H1 (cell line): ENCODE measurements at regions not wholly inside any gene's neighbourhood (a gene's known extent, or its start where the extent isn't known, plus 50 kb on each side); places are given as distances from the start of the nearest gene placed in this dataset.

Experiments used
- CTCF ChIA-PET: fragments of 300-600 bp; sonication (Branson Sonifier 250); formaldehyde crosslinking; loops from one replicate; lab custom pipeline; 2021; ENCODE audit not compliant: partially characterized antibody; lab: Charles Lee
- POLR2A ChIA-PET: fragments of 300-600 bp; sonication (Branson Sonifier 250); formaldehyde crosslinking; loops from one replicate; lab custom pipeline; 2021; ENCODE audit warnings: inconsistent platforms; ENCODE audit not compliant: partially characterized antibody; lab: Charles Lee
- DNase-seq, 2 experiments: peaks; one replicate each; pipeline versions ENCODE4 v3.0.0 to v3.0.0-alpha.2; 2010 to 2022; ENCODE audit warnings: low spot score in 2 of 2, low read depth in 1 of 2, mixed read lengths in 1 of 2
- FAIRE-seq: peaks from 2 replicates; lab custom pipeline; 2011; peaks lifted over from hg19 to GRCh38; lab: Jason Lieb, UNC
- H2AFZ ChIP-seq: 2 replicates; pipeline ENCODE4 v1.8.1; 2012; ENCODE audit warnings: low read length, inconsistent platforms
- H2AK5ac ChIP-seq: 2 replicates; pipeline ENCODE4 v1.6.1; 2013; ENCODE audit warnings: low read depth, low read length
- H2BK120ac ChIP-seq: replicated peaks from 2 replicates; pipeline ENCODE3; 2013; ENCODE audit warnings: low read depth, low read length, inconsistent platforms
- H2BK12ac ChIP-seq: 2 replicates; pipeline ENCODE4 v1.6.1; 2013; ENCODE audit warnings: low read depth, low read length
- H2BK15ac ChIP-seq: 2 replicates; pipeline ENCODE4 v1.6.1; 2013; ENCODE audit warnings: low read length
- H2BK20ac ChIP-seq: 2 replicates; pipeline ENCODE4 v1.6.1; 2013; ENCODE audit warnings: low read length
- H2BK5ac ChIP-seq: 2 replicates; pipeline ENCODE4 v1.6.1; 2013; ENCODE audit warnings: low read depth, low read length
- H3K14ac ChIP-seq: 2 replicates; pipeline ENCODE4 v1.6.1; 2013; ENCODE audit warnings: inconsistent platforms; ENCODE audit not compliant: insufficient read length
- H3K18ac ChIP-seq: 2 replicates; pipeline ENCODE4 v1.6.1; 2013; ENCODE audit warnings: low read length; ENCODE audit errors: extremely low read depth
- H3K23ac ChIP-seq: 2 replicates; pipeline ENCODE4 v1.6.1; 2013; ENCODE audit warnings: inconsistent platforms; ENCODE audit not compliant: insufficient read length
- H3K23me2 ChIP-seq: 2 replicates; pipeline ENCODE4 v1.6.1; 2013; ENCODE audit warnings: low read depth, low read length
- H3K27ac ChIP-seq: 2 replicates; pipeline ENCODE4 v1.6.1; 2011; ENCODE audit warnings: low read depth, low read length, inconsistent platforms
- H3K27me3 ChIP-seq, 4 experiments: replicated peaks in 1 of 4; 1 replicate in 1 of 4; 2 replicates in 3 of 4; pipeline versions ENCODE4 v1.6.1 to v1.8.1; 2011 to 2013; ENCODE audit warnings: low read length in 3 of 4, mild to moderate bottlenecking in 3 of 4, inconsistent platforms in 2 of 4, mixed read lengths in 2 of 4, moderate library complexity in 1 of 4; ENCODE audit not compliant: control insufficient read depth in 3 of 4, insufficient read depth in 3 of 4; ENCODE audit errors: extremely low read depth in 1 of 4
- H3K36me3 ChIP-seq, 4 experiments: 2 replicates each; pipeline versions ENCODE4 v1.6.1 to v1.8.1; 2011 to 2013; ENCODE audit warnings: mild to moderate bottlenecking in 4 of 4, low read length in 3 of 4, moderate library complexity in 2 of 4, control low read depth in 1 of 4, inconsistent platforms in 1 of 4; ENCODE audit not compliant: insufficient read depth in 4 of 4, control insufficient read depth in 2 of 4
- H3K4ac ChIP-seq: replicated peaks from 2 replicates; pipeline ENCODE3; 2013; ENCODE audit warnings: low read length, low read depth, mixed read lengths, inconsistent platforms; ENCODE audit not compliant: insufficient read length
- H3K4me1 ChIP-seq, 4 experiments: replicated peaks in 1 of 4; 1 replicate in 1 of 4; 2 replicates in 3 of 4; pipeline versions ENCODE4 v1.6.1 to v1.8.1; 2011 to 2013; ENCODE audit warnings: low read length in 3 of 4, inconsistent platforms in 2 of 4, mixed read lengths in 1 of 4; ENCODE audit not compliant: insufficient read depth in 4 of 4, control insufficient read depth in 3 of 4
- H3K4me2 ChIP-seq, 2 experiments: 2 replicates each; pipeline versions ENCODE4 v1.6.1 to v1.8.1; 2011 to 2013; ENCODE audit warnings: low read depth in 2 of 2, low read length in 2 of 2, control low read depth in 1 of 2, inconsistent platforms in 1 of 2, mild to moderate bottlenecking in 1 of 2; ENCODE audit not compliant: insufficient read depth in 1 of 2
- H3K4me3 ChIP-seq, 4 experiments: fragments of 200-600, 300-600 bp in 1 of 4; sonication (generic), shearing (Covaris generic), sonication (Bioruptor Twin) in 1 of 4; 2 replicates each; pipeline versions ENCODE4 v1.5.1 to v1.8.1; 2011 to 2016; ENCODE audit warnings: low read length in 4 of 4, low read depth in 3 of 4, control low read depth in 2 of 4, inconsistent platforms in 2 of 4, mild to moderate bottlenecking in 2 of 4, mixed read lengths in 1 of 4, moderate library complexity in 1 of 4; ENCODE audit not compliant: insufficient read depth in 2 of 4; ENCODE audit errors: extremely low read depth in 1 of 4
- H3K56ac ChIP-seq: replicated peaks from 2 replicates; pipeline ENCODE3; 2013; ENCODE audit warnings: low read depth, mild to moderate bottlenecking, mixed read lengths, low read length, inconsistent platforms; ENCODE audit not compliant: insufficient read length
- H3K79me1 ChIP-seq: 2 replicates; pipeline ENCODE4 v1.6.1; 2013; ENCODE audit warnings: low read depth, low read length, control low read depth
- H3K79me2 ChIP-seq, 2 experiments: 2 replicates each; pipeline versions ENCODE4 v1.6.1 to v1.8.1; 2012 to 2013; ENCODE audit warnings: low read length in 2 of 2, mild to moderate bottlenecking in 2 of 2, inconsistent platforms in 1 of 2; ENCODE audit not compliant: insufficient read depth in 2 of 2, control insufficient read depth in 1 of 2
- H3K9ac ChIP-seq, 4 experiments: replicated peaks in 1 of 4; 1 replicate in 1 of 4; 2 replicates in 3 of 4; pipeline versions ENCODE4 v1.6.1 to v1.8.1; 2011 to 2013; ENCODE audit warnings: low read depth in 3 of 4, low read length in 3 of 4, control low read depth in 2 of 4, mild to moderate bottlenecking in 2 of 4, moderate library complexity in 2 of 4, inconsistent platforms in 1 of 4; ENCODE audit errors: extremely low read depth in 1 of 4
- H3K9me3 ChIP-seq, 2 experiments: 2 replicates each; pipeline versions ENCODE4 v1.6.1 to v1.8.1; 2012 to 2013; ENCODE audit warnings: mild to moderate bottlenecking in 2 of 2, moderate library complexity in 2 of 2, control low read depth in 1 of 2, inconsistent platforms in 1 of 2, low read depth in 1 of 2, low read length in 1 of 2, mixed read lengths in 1 of 2; ENCODE audit not compliant: insufficient read depth in 2 of 2
- H4K20me1 ChIP-seq, 2 experiments: replicated peaks in 1 of 2; 2 replicates each; pipeline versions ENCODE3 to v1.8.1; 2011 to 2013; ENCODE audit warnings: inconsistent platforms in 2 of 2, low read length in 2 of 2, mild to moderate bottlenecking in 1 of 2; ENCODE audit not compliant: insufficient read depth in 2 of 2, control insufficient read depth in 1 of 2
- H4K5ac ChIP-seq: 2 replicates; pipeline ENCODE4 v1.6.1; 2013; ENCODE audit warnings: low read length, low read depth, mixed read lengths, inconsistent platforms; ENCODE audit not compliant: insufficient read length
- H4K8ac ChIP-seq: 2 replicates; pipeline ENCODE4 v1.8.0; 2013; ENCODE audit warnings: mild to moderate bottlenecking, moderate library complexity, low read length, inconsistent platforms; ENCODE audit not compliant: insufficient read depth; ENCODE audit errors: extremely low read depth
- H4K91ac ChIP-seq: replicated peaks from 2 replicates; pipeline ENCODE3; 2013; ENCODE audit warnings: low read length, mixed read lengths, inconsistent platforms; ENCODE audit not compliant: insufficient read length
- CTBP2 ChIP-seq: IDR thresholded peaks from 2 replicates; pipeline ENCODE4 v1.7.0; 2011; ENCODE audit warnings: borderline replicate concordance, mild to moderate bottlenecking, moderate library complexity, mixed read lengths, low read length; ENCODE audit not compliant: insufficient read depth, insufficient read length
- RAD21 ChIP-seq, 2 experiments: IDR thresholded peaks in 1 of 2; conservative IDR thresholded peaks in 1 of 2; 2 replicates each; pipeline ENCODE4 v1.6.1; 2011; ENCODE audit warnings: low read depth in 2 of 2, low read length in 2 of 2, improper control_type of control experiment in 1 of 2, inconsistent platforms in 1 of 2, mild to moderate bottlenecking in 1 of 2, moderate library complexity in 1 of 2
- TCF12 ChIP-seq: IDR thresholded peaks from 2 replicates; pipeline ENCODE4 v1.6.1; 2011; ENCODE audit warnings: low read depth, mild to moderate bottlenecking, low read length
- TF ChIP-seq, protein P1 (sequence below), 3 experiments: IDR thresholded peaks; 1 replicate in 2 of 3; 2 replicates in 1 of 3; pipeline versions ENCODE4 v1.5.1 to v1.6.1; 2011; ENCODE audit warnings: low read length in 3 of 3, mild to moderate bottlenecking in 3 of 3, inconsistent platforms in 2 of 3, low read depth in 1 of 3, moderate library complexity in 1 of 3; ENCODE audit not compliant: insufficient read depth in 1 of 3; ENCODE audit errors: control extremely low read depth in 1 of 3

DNA sequence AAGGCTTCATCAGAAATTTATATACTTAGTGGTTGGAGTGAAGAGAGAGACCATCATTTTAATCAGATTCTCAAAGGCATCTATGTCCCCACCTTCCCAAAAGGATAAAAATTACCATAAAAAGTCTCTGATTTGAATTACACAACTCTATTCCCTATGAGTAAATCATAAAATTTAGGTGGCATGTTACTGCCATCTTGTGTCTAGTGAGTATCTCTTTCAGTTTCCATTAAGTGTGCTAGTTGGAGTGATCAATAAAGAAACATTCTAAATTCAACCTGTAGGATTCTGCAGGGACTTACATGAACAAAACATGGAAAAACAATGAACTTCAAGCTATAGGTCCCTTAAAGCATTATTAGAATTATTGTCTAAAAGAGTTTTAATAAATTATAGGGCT lies 655.4 kb downstream of the LTN1 start:
- Histone ChIP-seq H3K4me2 (no peak overlapping the region), H2BK12ac (no peak overlapping the region), H3K14ac (no peak overlapping the region), H2AK5ac (no peak overlapping the region), H3K79me1 (no peaks in the 10 kb centered on the region), H2BK20ac (no peak overlapping the region), H2BK15ac (no peak overlapping the region), H3K56ac (no peak overlapping the region), H2BK120ac (no peak overlapping the region), H2BK5ac (no peak overlapping the region), H3K4me3 (no peak overlapping the region), H4K91ac (no peak overlapping the region), H3K79me2 (no peaks in the 10 kb centered on the region), H3K9ac (no peak overlapping the region), H3K23ac (no peak overlapping the region), H3K27me3 (no peaks in the 10 kb centered on the region), H3K23me2 (no peaks in the 10 kb centered on the region), H4K20me1 (no peaks in the 10 kb centered on the region), H3K9me3 (no peaks in the 10 kb centered on the region), H3K4me1 (peaks cover 0 to 2% (median 0%) of the 10 kb centered on the region in 4 experiments; a peak in 1 of 7 replicates), H4K8ac (no peak overlapping the region), H3K4ac (no peak overlapping the region), H2AFZ (no peak overlapping the region), H3K18ac (no peak overlapping the region), H3K36me3 (no peaks in the 10 kb centered on the region), H3K27ac (no peak overlapping the region), H4K5ac (no peak overlapping the region)
- DNase-seq = no peak
- no peak for FAIRE-seq
- POLR2A ChIA-PET = no interaction called here
- CTCF ChIA-PET = interaction anchor here (0.5 to 6.2 kb wide), 11 partner anchors 9 to 862 kb away, joined by 3 to 37 read pairs (median 4); no protein-coding TSS in a partner anchor
- TF ChIP-seq, protein P1, sequence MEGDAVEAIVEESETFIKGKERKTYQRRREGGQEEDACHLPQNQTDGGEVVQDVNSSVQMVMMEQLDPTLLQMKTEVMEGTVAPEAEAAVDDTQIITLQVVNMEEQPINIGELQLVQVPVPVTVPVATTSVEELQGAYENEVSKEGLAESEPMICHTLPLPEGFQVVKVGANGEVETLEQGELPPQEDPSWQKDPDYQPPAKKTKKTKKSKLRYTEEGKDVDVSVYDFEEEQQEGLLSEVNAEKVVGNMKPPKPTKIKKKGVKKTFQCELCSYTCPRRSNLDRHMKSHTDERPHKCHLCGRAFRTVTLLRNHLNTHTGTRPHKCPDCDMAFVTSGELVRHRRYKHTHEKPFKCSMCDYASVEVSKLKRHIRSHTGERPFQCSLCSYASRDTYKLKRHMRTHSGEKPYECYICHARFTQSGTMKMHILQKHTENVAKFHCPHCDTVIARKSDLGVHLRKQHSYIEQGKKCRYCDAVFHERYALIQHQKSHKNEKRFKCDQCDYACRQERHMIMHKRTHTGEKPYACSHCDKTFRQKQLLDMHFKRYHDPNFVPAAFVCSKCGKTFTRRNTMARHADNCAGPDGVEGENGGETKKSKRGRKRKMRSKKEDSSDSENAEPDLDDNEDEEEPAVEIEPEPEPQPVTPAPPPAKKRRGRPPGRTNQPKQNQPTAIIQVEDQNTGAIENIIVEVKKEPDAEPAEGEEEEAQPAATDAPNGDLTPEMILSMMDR (IDR thresholded peaks at IDR 0.05; ENCODE audit: control extremely low read depth in 1 of 3, insufficient read depth in 1 of 3, low read depth in 1 of 3, low read length in 3 of 3) = peak in 1 of 3 experiments; percentile 21; a peak in 2 of 4 replicates
- TF ChIP-seq TCF12 (no peak), RAD21 (IDR thresholded peaks at IDR 0.05 in 1 of 2, conservative IDR thresholded peaks at IDR 0.05 in 1 of 2; ENCODE audit: low read depth in 2 of 2, low read length in 2 of 2) (peak; percentile 48 to 49), CTBP2 (no peak)
